ENCODE measurements at regions not wholly inside any gene's neighbourhood (a gene's known extent, or its start where the extent isn't known, plus 50 kb on each side); places are given as distances from the start of the nearest gene placed in this dataset.

- H3K4me3 ChIP-seq (ENCODE audit: low read length) = no peak overlapping the region
- DNase-seq (ENCODE audit: low read depth) = no peak
- no peak for TF ChIP-seq CTCF (conservative IDR thresholded peaks at IDR 0.05; ENCODE audit: low read depth, low read length)
Measured at GRCh38 chr3:117723825-117724224, 1014.2 kb downstream of the TUSC7 start.

- no peak overlapping the region for H3K4me3 ChIP-seq (ENCODE audit: low read length)
- no peak for TF ChIP-seq CTCF (conservative IDR thresholded peaks at IDR 0.05; ENCODE audit: low read depth, low read length)
- DNase-seq (ENCODE audit: low read depth) = no peak
Measured at GRCh38 chr3:117725314-117725713, 1015.7 kb downstream of the TUSC7 start.

GRCh38 chr3:117726776-117727175, 1017.2 kb downstream of the TUSC7 start:
- H3K4me3 ChIP-seq (ENCODE audit: low read length) = no peak overlapping the region
- no peak for DNase-seq (ENCODE audit: low read depth)
- TF ChIP-seq CTCF (conservative IDR thresholded peaks at IDR 0.05; ENCODE audit: low read depth, low read length) = no peak

GRCh38 chr3:117728226-117728625, 1018.6 kb downstream of the TUSC7 start:
- DNase-seq (ENCODE audit: low read depth) = no peak
- TF ChIP-seq CTCF (conservative IDR thresholded peaks at IDR 0.05; ENCODE audit: low read depth, low read length) = no peak
- H3K4me3 ChIP-seq (ENCODE audit: low read length) = no peak overlapping the region

GRCh38 chr3:117734496-117734895, 1024.9 kb downstream of the TUSC7 start:
- peak; percentile 53 for DNase-seq (ENCODE audit: low read depth)
- no peak overlapping the region for H3K4me3 ChIP-seq (ENCODE audit: low read length)
- TF ChIP-seq CTCF (conservative IDR thresholded peaks at IDR 0.05; ENCODE audit: low read depth, low read length) = no peak

- H3K4me3 ChIP-seq (ENCODE audit: low read length) = no peak overlapping the region
- peak; percentile 43 for DNase-seq (ENCODE audit: low read depth)
- no peak for TF ChIP-seq CTCF (conservative IDR thresholded peaks at IDR 0.05; ENCODE audit: low read depth, low read length)
Measured at GRCh38 chr3:117735481-117736101, 1026.0 kb downstream of the TUSC7 start.

- DNase-seq (ENCODE audit: low read depth) = no peak
- no peak overlapping the region for H3K4me3 ChIP-seq (ENCODE audit: low read length)
- TF ChIP-seq CTCF (conservative IDR thresholded peaks at IDR 0.05; ENCODE audit: low read depth, low read length) = no peak
Measured at GRCh38 chr3:117736846-117737245, 1027.3 kb downstream of the TUSC7 start.
